Prostate gland (tissue), 2 donors: ENCODE measurements at regions not wholly inside any gene's neighbourhood (a gene's known extent, or its start where the extent isn't known, plus 50 kb on each side); places are given as distances from the start of the nearest gene placed in this dataset.

Experiments used
- CTCF ChIP-seq, 4 experiments: fragments of 200-600 bp in 2 of 4; fragments of 450-650 bp in 2 of 4; sonication (generic) in 2 of 4; IDR thresholded peaks; 1 replicate in 3 of 4; 2 replicates in 1 of 4; pipeline ENCODE4 v1.5.1; 2016 to 2019; ENCODE audit warnings: antibody characterized with exemption in 4 of 4, mild to moderate bottlenecking in 2 of 4, moderate library complexity in 2 of 4
- POLR2A ChIP-seq: fragments of 450-650 bp; IDR thresholded peaks from one replicate; pipeline ENCODE4 v1.6.1; 2016; ENCODE audit warnings: antibody characterized with exemption, mild to moderate bottlenecking
- POLR2AphosphoS5 ChIP-seq: sonication (generic); formaldehyde crosslinking; IDR thresholded peaks from one replicate; pipeline ENCODE4 v1.6.1; 2017; ENCODE audit warnings: antibody characterized with exemption

DNA sequence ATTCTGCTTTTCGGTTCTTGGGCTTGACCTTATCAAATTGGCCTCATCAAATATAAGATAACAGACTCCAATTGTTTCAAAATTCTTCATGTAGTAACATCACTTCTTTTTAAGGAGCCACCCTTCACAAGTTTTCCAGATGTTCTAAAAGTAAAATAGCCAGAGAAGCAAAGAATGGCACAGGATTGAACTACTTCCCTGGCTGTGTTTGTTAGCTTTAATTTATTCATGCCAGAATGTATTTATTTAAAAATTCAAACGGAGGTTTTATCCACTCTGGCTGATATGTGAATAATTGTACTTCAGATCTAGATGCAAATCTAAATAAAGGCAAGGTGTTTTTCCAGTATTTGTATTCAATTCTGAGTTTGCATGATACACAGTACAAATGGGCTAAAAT lies 581.3 kb upstream of the TENM3 start:
- no peak for TF ChIP-seq POLR2A
- no peak for TF ChIP-seq CTCF (IDR thresholded peaks at IDR 0.05)
- TF ChIP-seq POLR2AphosphoS5: no peak
